Suprapubic skin (tissue), 4 donors: ENCODE measurements at regions not wholly inside any gene's neighbourhood (a gene's known extent, or its start where the extent isn't known, plus 50 kb on each side); places are given as distances from the start of the nearest gene placed in this dataset.

Experiments
- DNase-seq, 2 donors: peaks; one replicate each; pipeline ENCODE4 v3.0.0-alpha.2; 2019; ENCODE audit warnings: low spot score in 2 of 2
- H3K27ac ChIP-seq: fragments of 200-600 bp; sonication (generic); one replicate; pipeline ENCODE4 v1.5.1; 2019
- H3K27me3 ChIP-seq: fragments of 200-600 bp; sonication (generic); one replicate; pipeline ENCODE4 v1.5.1; 2019
- H3K36me3 ChIP-seq: fragments of 200-600 bp; sonication (generic); one replicate; pipeline ENCODE4 v1.5.1; 2019
- H3K4me1 ChIP-seq: fragments of 200-600 bp; sonication (generic); one replicate; pipeline ENCODE4 v1.5.1; 2019
- H3K4me3 ChIP-seq: fragments of 200-600 bp; sonication (generic); one replicate; pipeline ENCODE4 v1.5.1; 2019; ENCODE audit warnings: mild to moderate bottlenecking
- H3K9me3 ChIP-seq: fragments of 200-600 bp; sonication (generic); one replicate; pipeline ENCODE4 v1.5.1; 2019
- EP300 ChIP-seq: sonication (generic); formaldehyde crosslinking; IDR thresholded peaks from one replicate; pipeline ENCODE4 v1.6.1; 2017; ENCODE audit warnings: antibody characterized with exemption
- POLR2A ChIP-seq, 2 donors: fragments of 450-650 bp; IDR thresholded peaks; one replicate each; pipeline ENCODE4 v1.6.1; 2017; ENCODE audit warnings: antibody characterized with exemption in 2 of 2, mild to moderate bottlenecking in 2 of 2, moderate library complexity in 2 of 2
- POLR2AphosphoS5 ChIP-seq, 3 donors: sonication (generic); formaldehyde crosslinking; IDR thresholded peaks; one replicate each; pipeline ENCODE4 v1.6.1; 2017; ENCODE audit warnings: antibody characterized with exemption in 3 of 3
- WGBS: methylation state at CpG from one replicate; pipeline ENCODE4 v1.1.5; 2018; 5-methylcytosine and 5-hydroxymethylcytosine counted together
- TF ChIP-seq, protein P1 (sequence below), 2 donors: fragments of 200-600 bp in 1 of 2; fragments of 450-650 bp in 1 of 2; sonication (generic) in 1 of 2; IDR thresholded peaks; one replicate each; pipeline ENCODE4 v1.5.1; 2016 to 2019; ENCODE audit warnings: antibody characterized with exemption in 2 of 2, mild to moderate bottlenecking in 1 of 2, moderate library complexity in 1 of 2

DNA sequence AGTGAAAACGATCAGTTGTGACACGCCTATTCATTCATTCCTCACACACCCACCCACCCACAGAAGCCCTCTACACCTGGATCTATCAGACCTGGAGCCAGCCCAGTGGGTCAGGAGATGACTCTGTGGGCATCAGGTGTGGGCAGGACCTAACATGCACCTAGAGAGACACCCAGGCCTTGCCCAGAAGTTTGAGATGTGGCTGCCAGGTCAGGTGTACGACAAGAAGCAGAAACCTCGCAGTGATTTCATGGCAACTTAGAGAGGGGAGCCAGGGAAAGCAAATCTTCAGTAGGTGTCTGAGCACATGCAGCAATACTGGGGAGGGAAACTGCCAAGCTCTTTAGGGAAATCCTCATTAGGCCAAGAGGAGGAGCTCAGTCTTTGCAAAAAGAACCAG, 264.7 kb upstream of the ROPN1 start:
- Histone ChIP-seq H3K4me3 (no peak overlapping the region), H3K36me3 (no peaks in the 10 kb centered on the region), H3K27me3 (no peaks in the 10 kb centered on the region), H3K4me1 (peaks cover 49% of the 10 kb centered on the region), H3K9me3 (no peaks in the 10 kb centered on the region), H3K27ac (peak overlapping the region; percentile 50)
- WGBS = 50% methylated on average over 4 of the region's 4 CpGs
- DNase-seq = no peak
- TF ChIP-seq EP300 (no peak), POLR2AphosphoS5 (IDR thresholded peaks at IDR 0.05) (no peak), POLR2A (IDR thresholded peaks at IDR 0.05) (no peak)
- TF ChIP-seq, protein P1, sequence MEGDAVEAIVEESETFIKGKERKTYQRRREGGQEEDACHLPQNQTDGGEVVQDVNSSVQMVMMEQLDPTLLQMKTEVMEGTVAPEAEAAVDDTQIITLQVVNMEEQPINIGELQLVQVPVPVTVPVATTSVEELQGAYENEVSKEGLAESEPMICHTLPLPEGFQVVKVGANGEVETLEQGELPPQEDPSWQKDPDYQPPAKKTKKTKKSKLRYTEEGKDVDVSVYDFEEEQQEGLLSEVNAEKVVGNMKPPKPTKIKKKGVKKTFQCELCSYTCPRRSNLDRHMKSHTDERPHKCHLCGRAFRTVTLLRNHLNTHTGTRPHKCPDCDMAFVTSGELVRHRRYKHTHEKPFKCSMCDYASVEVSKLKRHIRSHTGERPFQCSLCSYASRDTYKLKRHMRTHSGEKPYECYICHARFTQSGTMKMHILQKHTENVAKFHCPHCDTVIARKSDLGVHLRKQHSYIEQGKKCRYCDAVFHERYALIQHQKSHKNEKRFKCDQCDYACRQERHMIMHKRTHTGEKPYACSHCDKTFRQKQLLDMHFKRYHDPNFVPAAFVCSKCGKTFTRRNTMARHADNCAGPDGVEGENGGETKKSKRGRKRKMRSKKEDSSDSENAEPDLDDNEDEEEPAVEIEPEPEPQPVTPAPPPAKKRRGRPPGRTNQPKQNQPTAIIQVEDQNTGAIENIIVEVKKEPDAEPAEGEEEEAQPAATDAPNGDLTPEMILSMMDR (IDR thresholded peaks at IDR 0.05) = no peak

DNA sequence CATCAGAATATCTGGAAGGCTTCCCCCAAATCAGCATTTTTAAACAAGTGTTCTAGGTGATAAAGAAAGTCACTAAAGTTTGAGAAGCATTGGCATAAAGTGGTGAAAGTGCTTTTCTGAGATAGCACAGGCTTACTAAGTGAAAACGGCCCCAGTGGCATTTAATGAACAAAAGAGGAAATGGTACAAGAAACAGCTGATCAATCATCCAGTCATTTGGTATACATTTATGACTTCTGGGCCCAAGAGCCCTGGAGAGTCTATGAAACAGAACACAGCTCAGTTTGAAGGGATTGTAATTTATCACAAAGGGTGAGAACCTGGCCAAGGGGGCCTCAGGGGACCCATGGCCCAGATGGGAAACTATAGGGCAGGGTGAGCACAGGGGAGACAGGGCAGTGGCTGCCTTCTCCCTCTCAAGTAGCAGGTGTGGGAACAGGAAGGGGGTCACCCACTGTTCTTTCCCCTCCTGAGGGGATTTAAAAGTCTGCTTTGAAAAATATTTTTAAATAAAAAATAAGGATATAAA, 265.5 kb upstream of the ROPN1 start:
- Histone ChIP-seq H3K4me3 (no peak overlapping the region), H3K36me3 (no peaks in the 10 kb centered on the region), H3K27me3 (no peaks in the 10 kb centered on the region), H3K27ac (no peak overlapping the region), H3K4me1 (peaks cover 49% of the 10 kb centered on the region), H3K9me3 (no peaks in the 10 kb centered on the region)
- TF ChIP-seq EP300 (no peak), POLR2AphosphoS5 (IDR thresholded peaks at IDR 0.05) (no peak), POLR2A (IDR thresholded peaks at IDR 0.05) (no peak)
- TF ChIP-seq, protein P1 (IDR thresholded peaks at IDR 0.05) = no peak
- 0% methylated on average over 1 of the region's 1 CpG for WGBS
- no peak for DNase-seq

DNA sequence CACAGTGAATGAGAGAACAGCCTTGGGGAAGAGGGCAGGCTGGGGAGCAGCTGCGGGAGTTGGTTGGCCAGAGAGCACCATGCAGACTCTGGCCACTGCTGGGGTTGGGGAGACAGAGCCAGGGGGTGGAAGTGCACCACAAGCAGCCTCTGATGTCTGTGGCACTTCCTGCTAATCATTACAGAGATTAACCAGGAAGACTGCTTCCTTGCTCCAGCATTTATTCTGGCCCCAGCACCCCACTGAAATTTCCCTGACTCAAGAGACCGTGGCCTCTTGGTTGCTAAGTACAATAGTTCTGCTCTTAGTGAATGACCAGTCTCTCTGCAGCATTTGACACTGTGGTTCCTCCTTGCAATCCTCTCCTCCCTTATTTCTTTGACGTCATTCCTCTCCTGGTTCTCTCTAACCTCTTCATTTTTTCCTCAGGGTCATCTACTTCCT, 266.2 kb upstream of the ROPN1 start:
- no peak for DNase-seq

DNA sequence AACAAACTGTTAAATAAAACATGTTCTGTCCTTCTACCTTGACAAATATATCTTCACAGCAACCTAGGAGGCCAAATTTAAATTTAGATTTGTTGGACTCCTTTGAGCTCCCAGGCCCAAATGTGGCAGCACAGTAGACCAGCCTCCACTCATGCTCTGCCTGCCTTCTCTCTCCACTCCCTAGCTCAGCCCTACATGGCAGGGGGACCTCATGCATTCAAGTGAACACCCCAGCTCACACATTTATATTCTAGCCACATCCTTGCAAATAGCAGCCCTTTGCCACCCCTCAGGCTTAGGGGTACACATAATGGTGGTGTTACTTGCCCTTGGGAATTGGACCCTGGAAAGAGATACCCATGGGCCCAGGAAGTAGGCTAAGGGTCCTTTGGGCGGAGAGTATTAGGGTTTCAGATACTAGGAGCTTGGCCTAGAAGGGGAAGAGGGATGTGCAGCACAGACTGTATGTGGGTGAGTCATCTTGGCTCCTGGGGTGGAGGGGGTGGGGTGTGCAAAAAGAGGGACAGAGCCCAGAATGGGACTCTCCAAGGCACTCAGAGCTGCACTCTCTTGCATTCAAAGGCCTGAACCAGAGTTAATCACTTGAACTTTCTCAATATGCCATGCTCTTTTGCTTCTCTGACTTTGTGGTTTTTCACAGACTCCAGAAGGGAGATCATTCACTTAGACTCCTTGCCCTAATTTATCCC, 268.4 kb upstream of the ROPN1 start:
- Histone ChIP-seq H3K9me3 (no peaks in the 10 kb centered on the region), H3K27ac (no peak overlapping the region), H3K4me3 (no peak overlapping the region), H3K36me3 (no peaks in the 10 kb centered on the region), H3K27me3 (no peaks in the 10 kb centered on the region), H3K4me1 (peaks cover 45% of the 10 kb centered on the region)
- 61% methylated on average over 1 of the region's 1 CpG for WGBS
- TF ChIP-seq POLR2AphosphoS5 (IDR thresholded peaks at IDR 0.05) (no peak), EP300 (no peak)
- TF ChIP-seq, protein P1 (IDR thresholded peaks at IDR 0.05) = no peak
- DNase-seq = no peak

More for the DNA sequence above, 266.2 kb upstream of the ROPN1 start:
- Histone ChIP-seq H3K9me3 (no peaks in the 10 kb centered on the region), H3K27ac (no peak overlapping the region), H3K4me1 (peaks cover 49% of the 10 kb centered on the region), H3K36me3 (no peaks in the 10 kb centered on the region), H3K4me3 (no peak overlapping the region), H3K27me3 (no peaks in the 10 kb centered on the region)
- WGBS = 77% methylated on average over 3 of the region's 3 CpGs
- no peak for TF ChIP-seq POLR2AphosphoS5 (IDR thresholded peaks at IDR 0.05)
- no peak for TF ChIP-seq POLR2A (IDR thresholded peaks at IDR 0.05)
- no peak for TF ChIP-seq EP300
- TF ChIP-seq, protein P1 (IDR thresholded peaks at IDR 0.05) = no peak

DNA sequence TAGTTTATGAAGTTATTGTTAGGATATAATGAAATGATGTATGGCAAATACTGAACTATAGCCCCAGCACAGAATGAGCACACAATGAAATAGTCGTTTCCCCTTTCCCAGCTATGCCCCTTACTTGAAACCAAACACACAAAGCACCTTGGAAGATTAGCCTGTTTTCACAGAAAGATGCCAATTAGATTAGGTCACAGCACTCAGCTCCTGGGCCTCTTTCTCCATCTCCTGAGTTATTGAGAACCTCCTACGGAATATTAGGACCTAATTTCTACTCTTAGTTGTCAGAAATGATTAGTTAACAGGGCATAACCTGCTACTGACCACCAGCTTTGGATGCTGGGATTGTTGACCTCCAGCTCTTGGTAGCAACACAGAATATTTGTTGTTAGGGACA, 269.4 kb upstream of the ROPN1 start:
- DNase-seq = no peak
- no peak for TF ChIP-seq POLR2AphosphoS5 (IDR thresholded peaks at IDR 0.05)
- Histone ChIP-seq H3K9me3 (no peaks in the 10 kb centered on the region), H3K36me3 (no peaks in the 10 kb centered on the region), H3K27ac (no peak overlapping the region), H3K27me3 (no peaks in the 10 kb centered on the region), H3K4me1 (peaks cover 40% of the 10 kb centered on the region), H3K4me3 (no peak overlapping the region)
- WGBS = 89% methylated on average over 2 of the region's 2 CpGs
